Ishikawa (cell line): ENCODE measurements at regions not wholly inside any gene's neighbourhood (a gene's known extent, or its start where the extent isn't known, plus 50 kb on each side); places are given as distances from the start of the nearest gene placed in this dataset.

Experiments used
- CEBPB ChIP-seq: IDR thresholded peaks from 2 replicates; pipeline ENCODE4 v1.6.1; 2012
- CREB1 ChIP-seq: IDR thresholded peaks from 2 replicates; pipeline ENCODE4 v1.6.1; 2012; ENCODE audit warnings: low read depth
- EGR1 ChIP-seq: IDR thresholded peaks from 2 replicates; pipeline ENCODE4 v1.6.1; 2012
- EP300 ChIP-seq: IDR thresholded peaks from 2 replicates; pipeline ENCODE4 v1.6.1; 2012; ENCODE audit warnings: borderline replicate concordance
- FOXM1 ChIP-seq: IDR thresholded peaks from 2 replicates; pipeline ENCODE4 v1.6.1; 2012; ENCODE audit warnings: low read depth, borderline replicate concordance
- MAX ChIP-seq: IDR thresholded peaks from 2 replicates; pipeline ENCODE4 v1.6.1; 2012
- NFIC ChIP-seq: IDR thresholded peaks from 2 replicates; pipeline ENCODE4 v1.6.1; 2012
- RAD21 ChIP-seq: IDR thresholded peaks from 2 replicates; pipeline ENCODE4 v1.6.1; 2012; ENCODE audit warnings: low read depth
- REST ChIP-seq: IDR thresholded peaks from 2 replicates; pipeline ENCODE4 v1.6.1; 2012; ENCODE audit warnings: low read depth, mild to moderate bottlenecking
- TAF1 ChIP-seq: IDR thresholded peaks from 2 replicates; pipeline ENCODE4 v1.6.1; 2012; ENCODE audit warnings: low read depth, mild to moderate bottlenecking
- TCF12 ChIP-seq: IDR thresholded peaks from 2 replicates; pipeline ENCODE4 v1.6.1; 2012; ENCODE audit warnings: low read depth
- TEAD4 ChIP-seq: IDR thresholded peaks from 2 replicates; pipeline ENCODE4 v1.6.1; 2012
- USF1 ChIP-seq: IDR thresholded peaks from 2 replicates; pipeline ENCODE4 v1.6.1; 2012
- YY1 ChIP-seq: IDR thresholded peaks from 2 replicates; pipeline ENCODE4 v1.6.1; 2012; ENCODE audit warnings: low read depth
- ZBTB7A ChIP-seq: IDR thresholded peaks from 2 replicates; pipeline ENCODE4 v1.6.1; 2012; ENCODE audit warnings: low read depth

GRCh38 chr5:88094403-88094802, 174.2 kb downstream of the TMEM161B start:
- no peak for TF ChIP-seq RAD21
- no peak for TF ChIP-seq ZBTB7A
- no peak for TF ChIP-seq CREB1
- TF ChIP-seq CEBPB = no peak

GRCh38 chr5:88093765-88094164, 174.9 kb downstream of the TMEM161B start:
- TF ChIP-seq TAF1 (no peak), ZBTB7A (no peak), REST (no peak)

- TF ChIP-seq TAF1 (no peak), YY1 (no peak), CREB1 (no peak), NFIC (no peak), EGR1 (no peak), ZBTB7A (no peak), FOXM1 (no peak), MAX (no peak), CEBPB (no peak), USF1 (no peak), TEAD4 (no peak), REST (no peak), TCF12 (no peak), RAD21 (no peak), EP300 (no peak)
Observed at GRCh38 chr5:88092958-88093605, 175.6 kb downstream of the TMEM161B start.

GRCh38 chr5:88092358-88092757, 176.3 kb downstream of the TMEM161B start:
- TF ChIP-seq CEBPB = no peak
- TF ChIP-seq RAD21 = no peak
- TF ChIP-seq YY1 = no peak
- no peak for TF ChIP-seq TAF1
- no peak for TF ChIP-seq ZBTB7A
- no peak for TF ChIP-seq TEAD4
- TF ChIP-seq REST = no peak

GRCh38 chr5:88090506-88090905, 178.1 kb downstream of the TMEM161B start:
- TF ChIP-seq TEAD4 = no peak
- TF ChIP-seq CREB1 = no peak
- no peak for TF ChIP-seq EGR1
- TF ChIP-seq TCF12 = no peak
- TF ChIP-seq MAX = no peak
- no peak for TF ChIP-seq RAD21
- no peak for TF ChIP-seq ZBTB7A
- TF ChIP-seq CEBPB = no peak
- TF ChIP-seq USF1 = no peak
- no peak for TF ChIP-seq FOXM1
